Astrocyte (in vitro differentiated cells and primary cell): ENCODE measurements at regions not wholly inside any gene's neighbourhood (a gene's known extent, or its start where the extent isn't known, plus 50 kb on each side); places are given as distances from the start of the nearest gene placed in this dataset. TPM values are rescaled to one million over a fixed set of nuclear protein-coding genes. Genes with fewer than 3 reads are reported as not detected.

Experiments
- DNase-seq: peaks from one replicate; pipeline ENCODE4 v3.0.0-alpha.2; 2010; ENCODE audit warnings: low read depth
- FAIRE-seq: peaks from 2 replicates; lab custom pipeline; 2011; peaks lifted over from hg19 to GRCh38; lab: Jason Lieb, UNC
- H2AFZ ChIP-seq: 2 replicates; pipeline ENCODE4 v1.6.0; 2012; ENCODE audit warnings: low read depth, low read length, inconsistent platforms
- H3K27ac ChIP-seq: 2 replicates; pipeline ENCODE4 v1.5.1; 2011; ENCODE audit warnings: low read depth, low read length, inconsistent platforms
- H3K27me3 ChIP-seq: 2 replicates; pipeline ENCODE4 v1.6.0; 2011; ENCODE audit warnings: low read length, inconsistent platforms; ENCODE audit not compliant: insufficient read depth
- H3K36me3 ChIP-seq: 2 replicates; pipeline ENCODE4 v1.5.1; 2011; ENCODE audit warnings: low read length, inconsistent platforms; ENCODE audit not compliant: insufficient read depth
- H3K4me1 ChIP-seq: 2 replicates; pipeline ENCODE4 v1.5.1; 2011; ENCODE audit warnings: low read length, inconsistent platforms; ENCODE audit not compliant: insufficient read depth
- H3K4me2 ChIP-seq: 2 replicates; pipeline ENCODE4 v1.6.0; 2012; ENCODE audit warnings: low read length, inconsistent platforms
- H3K4me3 ChIP-seq: 2 replicates; pipeline ENCODE4 v1.5.1; 2011; ENCODE audit warnings: low read depth, mild to moderate bottlenecking, low read length, inconsistent platforms; ENCODE audit not compliant: insufficient read depth
- H3K79me2 ChIP-seq: 2 replicates; pipeline ENCODE4 v1.6.0; 2012; ENCODE audit warnings: mild to moderate bottlenecking, low read length, inconsistent platforms; ENCODE audit not compliant: insufficient read depth
- H3K9ac ChIP-seq: 2 replicates; pipeline ENCODE4 v1.6.0; 2012; ENCODE audit warnings: mild to moderate bottlenecking, low read length, inconsistent platforms
- H3K9me3 ChIP-seq: 2 replicates; pipeline ENCODE4 v1.5.1; 2012; ENCODE audit warnings: low read depth, mild to moderate bottlenecking, low read length, inconsistent platforms; ENCODE audit not compliant: insufficient read depth
- H4K20me1 ChIP-seq: 2 replicates; pipeline ENCODE4 v1.6.0; 2012; ENCODE audit warnings: low read length, inconsistent platforms; ENCODE audit not compliant: insufficient read depth
- H3K27ac Mint-ChIP-seq: one replicate; pipeline ENCODE4 v1.8.0; 2021; ENCODE audit warnings: mild to moderate bottlenecking, mixed read lengths; ENCODE audit not compliant: unreplicated experiment
- H3K27me3 Mint-ChIP-seq: one replicate; pipeline ENCODE4 v1.8.0; 2021; ENCODE audit warnings: low read depth, mixed read lengths; ENCODE audit not compliant: unreplicated experiment
- H3K36me3 Mint-ChIP-seq: one replicate; pipeline ENCODE4 v1.8.0; 2021; ENCODE audit warnings: low read depth, mixed read lengths; ENCODE audit not compliant: unreplicated experiment
- H3K4me1 Mint-ChIP-seq: one replicate; pipeline ENCODE4 v1.8.0; 2021; ENCODE audit warnings: low read depth, mixed read lengths; ENCODE audit not compliant: unreplicated experiment
- H3K4me3 Mint-ChIP-seq: one replicate; pipeline ENCODE4 v1.8.0; 2021; ENCODE audit warnings: mild to moderate bottlenecking, moderate library complexity, mixed read lengths; ENCODE audit not compliant: unreplicated experiment
- H3K9me3 Mint-ChIP-seq: one replicate; pipeline ENCODE4 v1.8.0; 2021; ENCODE audit warnings: mild to moderate bottlenecking, mixed read lengths; ENCODE audit not compliant: unreplicated experiment
- CTCF ChIP-seq: IDR thresholded peaks from 2 replicates; pipeline ENCODE4 v1.5.1; 2011; ENCODE audit warnings: low read depth, mild to moderate bottlenecking, inconsistent platforms, low read length, moderate library complexity; ENCODE audit not compliant: insufficient read depth
- EZH2 ChIP-seq: IDR thresholded peaks from 2 replicates; pipeline ENCODE4 v1.6.1; 2012; ENCODE audit warnings: mild to moderate bottlenecking, low read length, inconsistent platforms; ENCODE audit not compliant: insufficient read depth
- microRNA-seq: library from miRNA; unstranded; fragments of <30 nt; microRNA quantifications from one replicate; pipeline ENCODE4 v1.2.0, GENCODE V29; 2020

GRCh38 chr3:111012388-111013248 lies 59.0 kb upstream of the NECTIN3 start:
- H3K9ac ChIP-seq: no peak overlapping the region
- H3K9me3 ChIP-seq: no peaks in the 10 kb centered on the region
- H4K20me1 ChIP-seq: no peaks in the 10 kb centered on the region
- no peaks in the 10 kb centered on the region for H3K36me3 ChIP-seq
- Mint-ChIP-seq H3K4me1 (no peaks in the 10 kb centered on the region), H3K9me3 (no peaks in the 10 kb centered on the region), H3K36me3 (no peaks in the 10 kb centered on the region), H3K27me3 (no peaks in the 10 kb centered on the region), H3K4me3 (no peak overlapping the region), H3K27ac (no peak overlapping the region)
- H3K4me3 ChIP-seq: no peak overlapping the region
- no peak overlapping the region for H3K4me2 ChIP-seq
- H3K27ac ChIP-seq: no peak overlapping the region
- H3K4me1 ChIP-seq: no peaks in the 10 kb centered on the region
- no peaks in the 10 kb centered on the region for H3K27me3 ChIP-seq
- H2AFZ ChIP-seq: no peak overlapping the region
- no peak for DNase-seq
- no peak for FAIRE-seq
- TF ChIP-seq EZH2 (no peak), CTCF (no peak)
- H3K79me2 ChIP-seq: no peaks in the 10 kb centered on the region

Small RNA genes lying in the stretch of these regions (microRNA-seq; reads per million reads assigned to microRNA genes)
- gene MIR4445: not detected
